DND-41 (cell line): ENCODE measurements at regions not wholly inside any gene's neighbourhood (a gene's known extent, or its start where the extent isn't known, plus 50 kb on each side); places are given as distances from the start of the nearest gene placed in this dataset.

Experiments used
- CTCF ChIP-seq: IDR thresholded peaks from 2 replicates; pipeline ENCODE4 v1.5.1; 2012; ENCODE audit warnings: borderline replicate concordance, low read length, moderate library complexity, mild to moderate bottlenecking; ENCODE audit not compliant: poor library complexity, severe bottlenecking; ENCODE audit errors: extremely low read depth
- EZH2 ChIP-seq: IDR thresholded peaks from 3 replicates; pipeline ENCODE4 v1.6.1; 2012; ENCODE audit warnings: borderline replicate concordance, low read depth, mild to moderate bottlenecking, moderate library complexity, low read length, inconsistent platforms; ENCODE audit not compliant: severe bottlenecking

- no peak for TF ChIP-seq CTCF
- no peak for TF ChIP-seq EZH2
Observed at GRCh38 chr7:81155654-81156373, 237.0 kb upstream of the SEMA3C start.
